H1 (cell line): ENCODE measurements at regions not wholly inside any gene's neighbourhood (a gene's known extent, or its start where the extent isn't known, plus 50 kb on each side); places are given as distances from the start of the nearest gene placed in this dataset.

Experiments used
- CBX8 ChIP-seq: fragments of 300-800, 300-1000 bp; sonication (generic); IDR thresholded peaks from 2 replicates; pipeline ENCODE4 v1.7.1; 2016; ENCODE audit warnings: low read depth, low read length, borderline replicate concordance
- EP300 ChIP-seq, 2 experiments: IDR thresholded peaks; 1 replicate in 1 of 2; 2 replicates in 1 of 2; pipeline ENCODE4 v1.6.1; 2011 to 2012; ENCODE audit warnings: low read depth in 2 of 2, low read length in 2 of 2, mild to moderate bottlenecking in 2 of 2, borderline replicate concordance in 1 of 2, inconsistent platforms in 1 of 2, moderate library complexity in 1 of 2
- JUN ChIP-seq: IDR thresholded peaks from 2 replicates; pipeline ENCODE4 v1.6.1; 2011; ENCODE audit warnings: low read depth, mild to moderate bottlenecking, improper control_type of control experiment, low read length
- MAFK ChIP-seq: IDR thresholded peaks from 2 replicates; pipeline ENCODE4 v1.6.1; 2012; ENCODE audit warnings: low read depth, mild to moderate bottlenecking, improper control_type of control experiment, low read length
- PHF8 ChIP-seq: fragments of 200-600 bp; sonication (generic); conservative IDR thresholded peaks from 2 replicates; pipeline ENCODE4 v1.7.1; 2012; ENCODE audit warnings: low read depth, mild to moderate bottlenecking, inconsistent platforms, low read length, moderate library complexity
- POLR2AphosphoS5 ChIP-seq: IDR thresholded peaks from 2 replicates; pipeline ENCODE4 v1.6.1; 2011; ENCODE audit warnings: low read depth, low read length
- POU5F1 ChIP-seq: IDR thresholded peaks from 2 replicates; pipeline ENCODE4 v1.6.1; 2011; ENCODE audit warnings: low read depth, mild to moderate bottlenecking, low read length, moderate library complexity
- RBBP5 ChIP-seq: IDR thresholded peaks from 2 replicates; pipeline ENCODE4 v1.7.1; 2012; ENCODE audit warnings: low read depth, mild to moderate bottlenecking, inconsistent platforms, low read length, moderate library complexity, borderline replicate concordance
- RFX5 ChIP-seq: IDR thresholded peaks from 2 replicates; pipeline ENCODE4 v1.6.1; 2011; ENCODE audit warnings: low read depth, low read length, improper control_type of control experiment, borderline replicate concordance
- RXRA ChIP-seq: IDR thresholded peaks from 2 replicates; pipeline ENCODE4 v1.6.1; 2011; ENCODE audit warnings: low read depth, mild to moderate bottlenecking, low read length, moderate library complexity; ENCODE audit not compliant: insufficient read depth
- SUZ12 ChIP-seq: fragments of 200-600 bp; sonication (generic); IDR thresholded peaks from 2 replicates; pipeline ENCODE4 v1.6.1; 2012; ENCODE audit warnings: mild to moderate bottlenecking, inconsistent platforms, low read length, moderate library complexity, mixed read lengths
- TAF1 ChIP-seq: IDR thresholded peaks from 2 replicates; pipeline ENCODE4 v1.6.1; 2011; ENCODE audit warnings: mild to moderate bottlenecking, low read depth, low read length
- USF2 ChIP-seq: IDR thresholded peaks from 2 replicates; pipeline ENCODE4 v1.6.1; 2011; ENCODE audit warnings: low read length, improper control_type of control experiment
- ZNF274 ChIP-seq: IDR thresholded peaks from 2 replicates; pipeline ENCODE4 v1.7.0; 2012; ENCODE audit warnings: low read length, borderline replicate concordance; ENCODE audit errors: extremely low read depth
- TF ChIP-seq, protein P1 (sequence below): IDR thresholded peaks from 2 replicates; pipeline ENCODE4 v1.6.1; 2012; ENCODE audit warnings: inconsistent platforms

DNA sequence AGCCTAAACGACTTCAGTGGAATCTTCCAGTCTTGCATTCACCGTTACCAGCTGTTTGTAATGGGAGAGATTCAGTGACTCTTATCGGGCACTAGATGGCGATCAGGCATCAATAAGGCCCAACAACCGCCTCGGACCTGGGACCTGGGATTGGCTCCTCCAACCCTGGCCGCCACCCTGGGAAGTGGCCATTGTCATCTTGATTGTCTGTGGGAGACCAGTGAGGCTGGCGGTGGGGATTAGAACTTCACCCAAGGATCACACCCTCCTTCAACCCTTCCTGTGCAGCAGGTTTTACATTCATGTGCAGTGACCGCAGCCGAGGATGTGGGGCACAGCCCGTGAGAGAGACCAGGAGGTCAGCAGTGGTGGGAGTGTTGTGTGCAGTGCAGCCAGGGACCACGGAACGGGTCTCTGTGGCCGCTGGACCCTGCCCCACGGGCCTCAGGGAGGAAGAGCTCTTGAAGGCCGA, 85.3 kb downstream of the SPP2 start (continued):
- no peak for TF ChIP-seq USF2
- no peak for TF ChIP-seq JUN
- TF ChIP-seq RBBP5 = no peak
- no peak for TF ChIP-seq CBX8
- TF ChIP-seq RXRA = no peak
- no peak for TF ChIP-seq TAF1
- no peak for TF ChIP-seq ZNF274
- TF ChIP-seq PHF8 = no peak
- no peak for TF ChIP-seq MAFK
- no peak for TF ChIP-seq RFX5
- no peak for TF ChIP-seq SUZ12
- no peak for TF ChIP-seq POU5F1
- no peak for TF ChIP-seq EP300 (IDR thresholded peaks at IDR 0.05; ENCODE audit: borderline replicate concordance in 1 of 2, low read depth in 2 of 2, low read length in 2 of 2)
- no peak for TF ChIP-seq POLR2AphosphoS5
- TF ChIP-seq, protein P1, sequence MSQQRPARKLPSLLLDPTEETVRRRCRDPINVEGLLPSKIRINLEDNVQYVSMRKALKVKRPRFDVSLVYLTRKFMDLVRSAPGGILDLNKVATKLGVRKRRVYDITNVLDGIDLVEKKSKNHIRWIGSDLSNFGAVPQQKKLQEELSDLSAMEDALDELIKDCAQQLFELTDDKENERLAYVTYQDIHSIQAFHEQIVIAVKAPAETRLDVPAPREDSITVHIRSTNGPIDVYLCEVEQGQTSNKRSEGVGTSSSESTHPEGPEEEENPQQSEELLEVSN = no peak
